Umbilical cord (tissue), 1 donor: ENCODE measurements at regions not wholly inside any gene's neighbourhood (a gene's known extent, or its start where the extent isn't known, plus 50 kb on each side); places are given as distances from the start of the nearest gene placed in this dataset.

Experiments used
- DNase-seq: peaks from one replicate; pipeline ENCODE4 v3.0.0-alpha.2; 2015; ENCODE audit warnings: low spot score

DNA sequence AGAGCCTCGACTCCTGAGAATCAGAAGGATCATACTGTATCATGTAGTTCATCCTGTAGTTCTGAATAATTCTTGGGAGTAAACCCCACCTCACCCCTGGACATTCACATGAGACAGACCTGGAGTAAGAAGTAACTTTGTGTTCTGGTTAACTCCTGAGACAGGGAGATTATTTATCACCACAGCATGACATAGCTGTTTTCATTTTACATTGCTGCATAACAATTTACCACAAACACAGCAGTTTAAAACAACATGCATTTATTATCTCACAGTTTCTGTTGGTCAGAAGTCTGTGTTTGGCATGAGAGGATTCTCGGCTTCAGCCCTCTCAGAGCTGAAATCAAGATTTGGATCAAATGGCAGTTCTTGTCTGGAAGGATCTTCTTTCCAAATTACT is 855.8 kb upstream of the FANCL start:
- DNase-seq: no peak

DNA sequence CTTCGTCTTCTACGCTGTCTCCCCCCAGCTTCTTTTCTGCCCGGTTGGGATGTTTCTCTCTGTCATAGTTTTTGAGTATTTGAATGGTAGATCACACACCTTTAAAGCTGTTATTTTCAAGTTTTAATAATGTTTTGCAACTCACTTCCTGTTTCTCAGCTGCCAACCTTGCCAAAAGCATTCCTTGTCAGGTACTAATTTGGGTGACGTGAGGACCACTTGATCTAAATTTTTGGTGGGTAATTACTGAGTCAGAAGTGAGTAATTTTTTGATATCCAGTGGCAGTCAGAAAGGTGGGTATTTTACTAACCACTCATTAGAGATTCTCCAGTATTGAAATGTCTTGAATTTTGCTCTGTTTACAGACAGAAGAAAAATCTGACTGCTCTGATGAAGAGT is 852.4 kb upstream of the FANCL start:
- no peak for DNase-seq

DNA sequence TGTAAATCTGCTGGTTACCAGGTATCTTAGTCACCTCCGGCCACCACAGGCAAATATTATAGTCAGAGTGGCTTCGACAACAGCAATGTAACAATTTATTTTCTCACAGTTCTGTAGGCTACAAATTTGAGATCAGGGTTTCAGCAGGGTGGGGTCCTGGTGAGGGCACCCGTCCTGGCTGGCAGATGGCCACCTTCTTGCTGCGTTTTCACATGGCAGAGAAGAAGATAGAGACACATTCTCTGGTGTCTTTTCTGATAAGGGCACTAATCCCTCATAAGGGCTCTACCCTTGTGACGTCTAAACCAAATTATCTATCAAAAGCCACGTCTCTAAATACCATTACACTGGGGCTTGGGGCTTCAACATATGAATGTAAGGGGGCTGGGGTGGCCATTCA is 843.2 kb upstream of the FANCL start:
- DNase-seq: no peak

DNA sequence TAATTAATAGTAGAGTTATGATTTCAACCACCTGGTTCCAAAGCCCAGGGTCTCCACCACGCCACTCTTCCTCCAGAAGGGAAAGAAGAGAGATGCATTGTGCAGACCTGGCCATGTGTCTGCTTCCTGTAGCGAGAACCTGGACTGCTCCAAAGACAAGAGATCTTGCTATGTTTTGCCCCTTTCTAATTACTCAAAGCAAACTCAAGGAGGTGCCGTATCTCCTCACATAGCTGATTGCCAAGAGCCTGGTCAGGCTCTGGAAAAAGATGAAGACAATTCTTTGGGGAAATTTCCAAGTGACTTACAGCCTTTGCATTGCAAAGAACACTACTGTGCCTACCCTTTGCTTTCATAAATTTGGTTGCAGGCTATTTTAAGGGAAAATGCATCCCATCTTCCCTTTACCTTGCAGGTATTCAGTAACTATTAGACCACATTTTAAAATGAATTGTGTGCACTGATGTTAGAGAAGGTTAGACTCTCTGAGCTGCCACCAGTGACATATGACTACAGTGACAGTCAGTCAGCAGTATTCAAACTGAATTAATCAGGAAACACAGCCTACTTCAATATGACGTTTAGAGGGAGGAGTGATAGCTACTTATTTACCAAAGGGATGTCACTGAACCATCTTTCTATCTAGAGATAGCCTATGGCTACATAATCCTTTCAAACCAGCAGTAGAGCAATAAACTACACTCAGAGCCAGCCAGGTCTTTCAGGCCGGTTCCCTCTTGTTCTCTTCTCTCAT is 842.1 kb upstream of the FANCL start:
- no peak for DNase-seq

DNA sequence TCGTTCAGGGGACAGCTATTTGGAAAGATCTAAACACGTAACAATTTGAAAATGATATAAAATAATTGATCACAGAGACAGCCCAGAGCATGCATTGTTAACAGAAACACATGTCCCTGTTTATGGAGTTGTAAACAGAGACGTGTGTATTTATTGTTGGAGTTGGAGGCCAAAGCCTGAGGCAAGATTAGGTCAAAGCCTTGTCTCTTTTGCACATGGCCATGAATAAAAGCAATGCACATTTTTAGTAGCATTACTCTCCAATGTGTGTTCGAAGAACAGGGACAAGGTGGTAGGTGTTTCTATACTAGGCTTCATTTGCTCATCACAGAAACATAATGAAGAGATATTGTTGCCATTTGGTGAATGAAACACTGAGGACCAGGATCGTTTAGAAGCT is 841.5 kb upstream of the FANCL start:
- no peak for DNase-seq

DNA sequence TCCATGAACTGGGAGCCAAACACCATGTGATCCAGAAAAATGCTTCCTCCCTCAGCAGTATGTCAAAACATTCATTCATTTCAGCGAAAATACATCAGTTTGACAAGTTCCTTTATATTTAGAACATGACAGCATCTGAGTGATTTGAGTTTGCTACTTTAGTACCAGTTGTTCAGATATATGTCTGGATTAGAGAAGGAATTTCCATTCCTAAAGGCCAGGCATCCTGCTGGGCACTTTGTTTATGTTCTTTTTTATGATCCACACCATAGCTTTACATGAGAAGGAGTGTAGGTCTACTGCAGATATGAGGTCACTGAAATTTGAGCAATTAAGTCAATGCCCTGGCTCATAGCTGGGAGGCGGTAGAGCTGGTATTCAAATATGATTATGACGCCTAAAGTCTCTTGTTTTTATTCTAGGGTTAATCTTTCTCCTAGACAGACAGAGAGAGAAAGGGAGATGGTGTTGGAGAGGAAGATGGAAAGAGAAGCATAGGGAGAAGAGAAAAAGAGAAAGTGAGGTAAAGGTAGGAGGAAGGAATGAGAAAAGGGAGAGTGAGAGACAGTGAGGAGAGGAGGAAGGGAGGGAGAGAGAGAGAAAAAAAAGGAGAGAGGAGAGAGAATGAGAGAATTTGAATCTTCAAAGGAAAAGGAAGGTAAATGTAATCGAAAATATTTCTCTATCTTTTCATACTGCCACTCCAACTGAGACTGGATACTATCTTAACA is 839.5 kb upstream of the FANCL start:
- DNase-seq: no peak

DNA sequence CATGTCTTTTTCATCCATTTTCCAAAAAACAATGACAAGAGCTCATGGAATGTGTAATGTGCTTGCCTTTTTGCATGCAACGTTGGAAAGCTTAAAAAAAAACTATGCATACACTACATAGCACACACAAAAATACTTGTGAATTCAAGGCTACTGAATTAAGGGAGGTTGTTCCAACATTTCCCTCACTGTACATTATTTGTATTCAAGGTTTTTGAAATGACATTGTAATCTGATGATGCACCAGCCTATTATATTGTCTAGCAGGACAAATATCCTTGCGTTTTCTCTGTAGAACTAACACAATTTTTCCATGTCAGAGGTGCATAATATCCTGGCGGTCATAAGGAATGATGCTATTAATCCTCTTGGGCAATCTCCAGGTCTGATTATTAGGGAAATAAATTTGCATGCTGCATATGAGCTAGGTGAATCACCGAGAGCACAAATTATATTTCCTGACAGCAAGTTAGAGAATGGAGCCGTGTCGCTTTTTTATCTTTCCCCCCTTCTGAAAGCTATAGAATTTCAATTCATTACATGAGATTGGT is 836.9 kb upstream of the FANCL start:
- DNase-seq: no peak

DNA sequence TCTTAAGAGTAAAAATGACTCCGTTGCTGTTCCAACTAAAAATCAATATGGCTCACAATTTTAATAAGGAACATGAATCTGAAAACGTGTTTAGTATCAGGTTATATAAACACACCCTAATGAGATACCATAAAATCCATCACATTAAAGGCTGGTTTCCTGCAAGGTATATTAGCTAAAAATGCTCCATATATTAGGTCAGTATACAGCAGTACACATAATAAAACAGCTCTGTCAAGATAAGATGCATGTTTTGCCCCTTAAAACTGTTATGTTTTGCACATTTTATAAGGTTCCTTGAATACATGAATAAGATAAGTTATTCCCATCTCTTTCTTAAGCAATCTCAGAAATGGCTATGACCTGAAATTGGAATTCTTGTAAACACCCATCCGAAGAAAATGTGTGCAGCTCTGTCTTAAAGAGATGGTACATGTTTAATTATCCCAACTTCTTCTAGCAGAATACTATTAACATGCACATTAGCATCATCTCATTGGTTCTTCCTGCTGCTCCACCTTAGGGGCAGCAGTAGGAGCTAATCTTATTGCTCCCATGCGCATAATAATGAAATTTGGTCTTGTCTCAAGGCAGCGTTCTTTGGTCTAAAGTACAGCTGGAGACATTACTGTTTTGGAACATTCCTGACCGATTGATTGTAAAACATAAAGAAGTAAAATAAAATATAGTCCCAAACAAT is 836.1 kb upstream of the FANCL start:
- no peak for DNase-seq

DNA sequence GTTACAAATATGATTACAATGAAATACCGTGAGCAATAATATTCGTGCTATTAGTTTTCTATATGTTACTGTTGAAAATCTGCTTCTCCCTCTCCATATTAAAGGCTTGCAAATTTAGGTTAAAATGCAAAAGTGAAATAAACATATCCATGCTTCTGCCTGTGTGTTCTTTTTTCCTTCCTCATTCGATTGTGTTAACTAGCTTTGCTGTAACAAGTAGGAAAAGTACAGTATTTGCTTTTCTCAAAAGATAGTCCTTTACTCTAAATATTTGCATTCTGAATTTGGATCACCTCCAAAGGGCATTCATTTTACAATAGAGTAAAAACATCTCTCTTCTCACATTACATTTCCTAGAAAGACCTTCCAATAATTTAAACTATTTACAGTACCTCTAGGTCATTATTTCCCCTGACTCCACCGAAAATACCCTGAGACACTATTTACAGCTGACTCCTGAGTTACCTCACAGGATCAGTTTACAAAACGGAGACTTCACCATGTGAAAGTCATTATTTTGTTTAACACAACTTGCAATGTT is 835.0 kb upstream of the FANCL start:
- no peak for DNase-seq

DNA sequence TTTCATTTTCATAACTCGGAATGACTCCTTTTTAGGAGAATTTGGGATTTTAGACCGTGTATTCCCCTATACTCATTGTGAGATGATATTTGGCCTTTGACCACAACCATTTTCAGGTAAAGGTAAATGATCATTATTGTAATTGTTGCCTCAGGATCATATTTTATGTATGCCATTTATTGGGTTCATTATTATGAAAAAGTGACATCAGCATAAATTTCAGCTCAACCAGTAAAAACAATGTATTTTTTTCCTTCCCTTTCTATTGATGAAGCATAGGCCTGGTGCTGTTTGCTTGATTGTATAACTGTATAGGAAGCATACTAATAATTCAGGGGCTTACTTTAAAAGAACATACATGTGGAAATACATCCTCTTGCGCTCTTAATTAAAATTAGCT is 832.9 kb upstream of the FANCL start:
- DNase-seq: no peak

DNA sequence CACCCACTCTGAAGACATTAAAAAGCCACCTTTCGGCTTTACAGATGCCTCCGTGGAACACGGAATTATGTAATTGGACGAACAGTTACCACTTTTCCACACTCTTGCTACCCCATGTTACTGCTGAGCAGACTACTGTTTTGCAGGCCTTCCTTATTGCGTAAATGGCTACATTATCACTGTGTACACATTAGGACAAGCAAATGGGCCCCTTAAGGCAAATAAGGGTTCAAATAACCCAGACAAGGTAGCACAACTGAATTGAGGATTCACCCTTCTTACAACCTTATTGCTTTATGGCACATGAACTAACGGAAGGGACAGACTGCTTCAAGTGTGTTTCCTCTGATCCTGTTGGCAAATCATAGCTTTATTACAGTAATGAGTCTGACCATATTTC is 832.2 kb upstream of the FANCL start:
- DNase-seq: no peak

DNA sequence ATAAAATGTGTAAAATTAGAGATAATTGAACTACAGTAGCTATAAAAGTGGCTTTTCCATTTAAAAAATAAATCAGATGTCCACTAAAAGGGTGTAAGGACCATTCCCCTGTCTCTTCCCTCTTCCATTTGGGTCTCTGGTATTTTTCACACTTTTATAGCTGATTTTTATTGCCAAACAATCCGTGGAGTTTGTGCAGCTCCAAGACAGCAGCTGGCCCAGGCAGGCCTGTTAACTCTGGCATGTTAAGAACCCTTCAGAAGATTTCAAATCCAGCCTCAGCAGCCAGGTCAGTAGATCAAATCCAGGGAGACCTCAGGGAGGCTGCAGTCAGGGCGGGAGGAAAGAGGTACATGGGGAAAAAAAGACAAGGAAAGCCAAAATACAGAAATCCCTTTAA is 827.1 kb upstream of the FANCL start:
- DNase-seq: peak; percentile 69

DNA sequence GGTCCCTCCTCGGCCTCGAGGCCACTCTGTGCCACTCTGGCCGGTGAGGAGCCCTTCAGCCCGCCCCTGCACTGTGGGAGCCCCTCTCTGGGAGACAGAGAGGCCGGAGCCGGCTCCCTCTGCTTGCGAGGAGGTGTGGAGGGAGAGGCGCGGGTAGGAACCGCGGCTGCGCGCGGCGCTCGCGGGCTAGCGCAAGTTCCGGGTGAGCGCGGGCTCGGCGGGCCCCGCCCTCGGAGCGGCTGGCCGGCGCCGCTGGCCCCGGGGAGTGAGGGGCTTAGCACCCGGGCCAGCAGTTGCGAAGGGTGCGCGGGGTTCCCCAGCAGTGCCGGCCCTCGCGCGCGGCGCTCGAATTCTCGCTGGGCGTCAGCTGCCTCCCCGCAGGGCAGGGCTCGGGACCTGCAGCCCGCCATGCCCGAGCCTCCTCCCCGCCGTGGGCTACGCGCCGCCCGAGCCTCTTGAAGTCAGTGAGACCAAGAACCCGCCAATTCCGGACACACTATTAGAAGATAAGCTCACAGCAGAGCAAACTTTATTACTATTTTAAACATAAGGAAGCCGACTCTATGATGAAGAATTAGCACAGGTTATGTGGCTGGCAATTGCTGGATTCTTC is 825.8 kb upstream of the FANCL start:
- no peak for DNase-seq

DNA sequence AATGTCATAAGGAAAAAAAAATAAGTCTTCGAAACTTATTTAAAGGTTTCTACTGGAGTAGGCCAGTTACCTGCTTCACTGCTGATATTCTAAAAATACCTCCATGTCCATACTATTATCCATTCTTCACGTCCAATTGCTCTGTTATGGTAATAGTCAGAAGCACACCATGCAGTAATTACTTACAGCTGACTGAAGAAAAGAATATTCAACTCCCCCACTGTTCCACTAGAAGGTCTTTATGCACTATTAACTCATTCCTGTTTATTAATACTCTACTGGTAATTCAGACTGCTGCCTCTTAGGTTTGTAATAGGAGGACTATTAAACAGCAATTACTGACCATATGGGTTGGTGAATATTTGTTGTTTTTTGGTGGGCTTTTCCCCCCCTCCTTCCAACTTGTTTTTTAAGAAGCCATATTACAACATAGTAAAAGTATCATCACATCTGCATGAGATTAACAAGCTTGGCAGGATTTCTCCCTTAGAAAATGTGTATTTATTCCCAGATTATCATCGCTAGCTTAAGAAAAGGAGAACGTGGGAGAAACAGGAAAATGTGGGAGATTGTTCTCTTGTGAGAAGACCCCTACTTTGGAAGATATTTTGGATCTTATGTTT is 806.4 kb upstream of the FANCL start:
- no peak for DNase-seq

DNA sequence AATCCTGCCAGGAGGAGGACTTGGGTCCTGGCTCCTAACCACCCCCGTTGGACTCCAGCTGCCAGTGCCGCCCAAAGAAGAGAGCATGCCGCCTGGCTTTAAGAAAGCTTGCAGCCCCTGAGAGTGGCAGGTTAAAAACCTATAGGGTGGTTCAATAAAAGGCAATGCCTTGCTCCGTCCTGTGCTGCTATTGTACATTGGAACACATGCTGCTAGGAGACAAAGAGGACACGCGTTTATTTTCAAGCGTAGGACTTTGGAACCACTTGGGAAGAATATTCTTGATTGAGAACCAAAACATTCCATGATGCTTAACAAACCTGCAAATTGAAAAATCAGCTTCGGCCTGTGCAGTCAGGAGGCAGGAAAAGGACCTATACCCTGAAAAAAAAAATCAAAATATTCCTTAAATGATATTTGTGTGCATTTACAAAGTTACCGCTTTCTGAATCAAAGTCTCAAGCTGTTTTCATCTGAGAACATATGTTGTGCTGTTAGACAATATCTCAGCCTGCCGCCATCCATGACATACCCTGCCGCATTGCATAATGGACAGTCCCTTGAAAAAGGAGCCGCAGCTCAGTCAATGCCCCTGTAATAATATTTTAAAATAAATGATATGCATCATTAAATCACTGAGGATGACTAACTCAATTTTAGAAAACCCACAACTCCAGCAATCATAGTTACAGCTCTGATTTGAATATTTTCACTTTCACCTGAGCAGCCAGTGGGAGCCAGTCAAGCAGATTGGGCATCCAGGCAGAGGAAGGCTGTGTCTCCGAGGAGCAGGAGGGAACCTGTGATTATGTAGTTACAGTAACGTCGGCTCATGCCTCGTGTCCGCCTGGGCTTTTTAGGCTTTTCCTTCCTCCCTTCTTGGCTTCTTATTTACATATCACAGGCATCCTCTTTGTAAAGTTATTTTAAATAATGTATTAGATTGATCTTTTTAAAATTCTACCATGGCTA is 805.6 kb upstream of the FANCL start:
- DNase-seq: no peak

DNA sequence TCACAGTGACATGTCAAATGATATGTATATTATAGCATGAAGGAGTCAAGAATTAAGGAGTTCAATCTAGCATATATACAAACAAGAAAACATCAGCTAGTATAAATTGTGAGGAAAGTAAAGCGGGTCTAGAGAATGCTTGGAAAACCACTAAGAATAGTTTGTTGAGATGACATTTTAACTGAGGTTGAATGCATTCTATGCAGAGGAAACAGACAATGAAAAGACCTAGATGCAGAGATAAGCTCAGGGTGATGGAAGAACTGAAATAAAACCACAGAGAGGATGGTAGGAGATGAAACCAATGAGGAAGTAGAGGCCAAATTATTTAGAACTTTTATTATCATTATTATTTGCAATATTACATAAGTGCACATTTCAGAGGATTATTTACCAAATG is 803.6 kb upstream of the FANCL start:
- DNase-seq: no peak

DNA sequence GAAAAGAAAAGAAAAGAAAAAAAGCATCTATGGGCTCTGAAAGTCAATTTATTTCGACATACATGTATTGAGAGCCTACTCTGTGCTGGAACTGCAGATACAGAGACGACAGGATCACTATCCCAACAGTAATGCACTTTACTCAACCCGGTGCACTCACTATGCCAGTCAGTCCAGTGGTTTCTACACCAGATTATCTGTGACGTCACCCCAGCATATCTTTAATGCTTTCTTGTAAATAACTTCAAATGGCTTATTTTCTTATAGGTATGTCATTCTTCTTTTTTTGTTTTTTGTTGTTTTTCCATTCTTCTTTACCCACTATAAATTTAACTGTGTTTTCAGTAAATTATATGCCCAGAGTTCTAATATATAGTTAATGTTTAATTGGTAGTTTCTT is 800.0 kb upstream of the FANCL start:
- no peak for DNase-seq

DNA sequence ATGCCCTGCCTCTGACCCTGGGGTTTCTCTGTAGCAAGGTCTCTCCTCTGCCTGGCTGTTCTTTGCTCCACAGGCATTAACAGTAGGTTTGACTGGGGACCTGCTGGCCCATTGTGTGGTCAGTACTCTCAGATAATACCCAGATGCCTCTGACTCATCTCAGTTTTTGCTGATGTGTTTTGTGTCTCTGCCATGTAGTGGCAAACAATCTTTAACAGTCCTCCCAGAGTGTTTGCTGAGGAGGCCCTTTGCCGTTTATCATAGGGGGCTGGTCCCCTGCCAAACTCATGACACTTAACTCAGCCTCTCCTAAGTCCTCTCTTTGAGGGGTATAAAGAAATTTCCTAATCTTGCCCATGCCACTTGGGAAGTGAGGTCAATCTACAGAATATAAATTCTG is 793.7 kb upstream of the FANCL start:
- peak; percentile 87 for DNase-seq

DNA sequence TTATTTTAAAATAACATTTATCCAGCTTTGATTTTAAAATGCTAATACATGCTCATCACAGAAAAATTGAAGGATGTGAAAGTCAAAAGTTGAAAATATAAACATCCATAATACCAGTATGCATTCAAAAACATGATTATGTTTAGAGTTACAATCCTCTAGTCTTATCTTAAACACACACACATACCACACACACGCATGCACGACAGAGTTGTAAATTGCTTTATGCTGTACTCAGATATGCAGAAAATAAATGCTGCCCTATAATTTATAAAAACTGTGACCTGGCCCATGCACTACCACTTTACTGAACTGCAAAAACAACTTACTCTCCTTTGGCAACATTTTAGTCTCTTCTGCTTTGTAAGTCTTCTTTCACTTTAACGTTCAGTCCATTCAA is 793.0 kb upstream of the FANCL start:
- DNase-seq: peak; percentile 40

DNA sequence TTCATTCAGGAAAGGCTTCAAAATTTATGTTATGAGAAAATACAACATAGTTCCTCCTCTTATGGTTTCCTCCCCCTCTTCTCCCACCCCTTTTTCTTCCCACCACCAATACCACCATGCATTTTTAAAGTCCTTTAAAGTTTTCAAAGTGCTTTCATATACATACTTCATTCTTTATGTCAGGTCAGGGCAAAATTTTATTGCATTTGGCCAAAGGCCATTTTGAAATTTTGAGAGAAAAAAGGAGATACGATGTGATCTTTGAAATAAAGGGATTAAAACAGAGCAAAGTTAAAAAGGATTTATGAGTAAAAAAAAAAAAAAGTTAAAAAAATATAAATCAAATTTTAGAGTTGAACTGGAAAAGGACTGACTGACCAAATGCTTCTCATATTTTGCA is 792.5 kb upstream of the FANCL start:
- DNase-seq: peak; percentile 12
